SU-DHL-6 (cell line): ENCODE measurements at regions not wholly inside any gene's neighbourhood (a gene's known extent, or its start where the extent isn't known, plus 50 kb on each side); places are given as distances from the start of the nearest gene placed in this dataset.
A peak's percentile ranks its signal among the peaks of the same experiment; 100 is the strongest.

Experiments used
- H2AFZ ChIP-seq: fragments of 200-600 bp; sonication (generic); 2 replicates; pipeline ENCODE4 v1.6.1; 2014; ENCODE audit warnings: low read depth, mild to moderate bottlenecking, moderate library complexity, mixed read lengths, antibody characterized with exemption, low read length; ENCODE audit not compliant: severe bottlenecking
- H3F3A ChIP-seq: fragments of 200-600 bp; shearing (Covaris generic); 2 replicates; pipeline ENCODE4 v1.6.0; 2016; ENCODE audit warnings: antibody characterized with exemption, mild to moderate bottlenecking; ENCODE audit not compliant: insufficient read depth
- H3K27ac ChIP-seq: fragments of 200-600 bp; sonication (generic); 2 replicates; pipeline ENCODE4 v1.5.1; 2016; ENCODE audit warnings: low read depth, mild to moderate bottlenecking, low read length, moderate library complexity, mixed read lengths
- H3K27me3 ChIP-seq: fragments of 200-600 bp; sonication (generic), shearing (Covaris generic); 2 replicates; pipeline ENCODE4 v1.6.0; 2014; ENCODE audit warnings: mild to moderate bottlenecking, low read length
- H3K36me3 ChIP-seq: fragments of 200-600 bp; sonication (generic); 2 replicates; pipeline ENCODE4 v1.6.1; 2014; ENCODE audit warnings: mild to moderate bottlenecking, low read length, mixed read lengths
- H3K4me2 ChIP-seq: fragments of 300-600, 200-600 bp; shearing (Covaris generic), sonication (generic); 2 replicates; pipeline ENCODE4 v1.6.0; 2014; ENCODE audit warnings: low read length, low read depth, mild to moderate bottlenecking; ENCODE audit not compliant: poor library complexity, severe bottlenecking
- H3K4me3 ChIP-seq: fragments of 200-600 bp; sonication (generic); 2 replicates; pipeline ENCODE4 v1.5.1; 2014; ENCODE audit warnings: antibody characterized with exemption, low read length, mild to moderate bottlenecking, mixed read lengths; ENCODE audit not compliant: insufficient read depth, poor library complexity, severe bottlenecking
- H3K79me2 ChIP-seq: fragments of 200-600 bp; sonication (generic); 2 replicates; pipeline ENCODE4 v1.6.1; 2014; ENCODE audit warnings: mild to moderate bottlenecking, low read length, moderate library complexity; ENCODE audit not compliant: insufficient read depth
- H3K9ac ChIP-seq: fragments of 200-600 bp; sonication (generic); 2 replicates; pipeline ENCODE4 v1.7.0; 2014; ENCODE audit warnings: mild to moderate bottlenecking, low read length
- H3K9me2 ChIP-seq: fragments of 200-600 bp; sonication (generic); replicated peaks from 2 replicates; pipeline ENCODE4 v1.6.1; 2014; ENCODE audit warnings: low read length; ENCODE audit not compliant: insufficient read depth
- H3K9me3 ChIP-seq: fragments of 200-600 bp; sonication (generic); 2 replicates; pipeline ENCODE4 v1.6.1; 2014; ENCODE audit warnings: low read length, mixed read lengths; ENCODE audit not compliant: insufficient read depth
- H4K20me1 ChIP-seq: fragments of 200-600 bp; sonication (generic); 2 replicates; pipeline ENCODE4 v1.6.1; 2014; ENCODE audit warnings: low read depth, mild to moderate bottlenecking, antibody characterized with exemption, low read length, moderate library complexity, mixed read lengths
- CTCF ChIP-seq: fragments of 200-600 bp; sonication (generic); IDR thresholded peaks from one replicate; pipeline ENCODE4 v1.5.1; 2017; ENCODE audit warnings: antibody characterized with exemption, mild to moderate bottlenecking, low read length, moderate library complexity; ENCODE audit not compliant: insufficient read depth, poor library complexity, severe bottlenecking
- EZH2phosphoT487 ChIP-seq: fragments of 200-600 bp; sonication (generic), shearing (Covaris generic); conservative IDR thresholded peaks from 2 replicates; pipeline ENCODE4 v1.6.1; 2018; ENCODE audit warnings: mild to moderate bottlenecking, antibody characterized with exemption, low read length, moderate library complexity, mixed read lengths

GRCh38 chr21:25513810-25514209, 93.5 kb downstream of the MRPL39 start:
- Histone ChIP-seq H3K4me2 (no peak overlapping the region), H3F3A (no peaks in the 10 kb centered on the region), H4K20me1 (no peaks in the 10 kb centered on the region), H3K9me3 (no peaks in the 10 kb centered on the region), H3K79me2 (no peaks in the 10 kb centered on the region), H3K36me3 (no peaks in the 10 kb centered on the region), H2AFZ (no peak overlapping the region), H3K27ac (no peak overlapping the region), H3K4me3 (no peak overlapping the region), H3K9ac (no peak overlapping the region), H3K9me2 (no peaks in the 10 kb centered on the region), H3K27me3 (no peaks in the 10 kb centered on the region)
- TF ChIP-seq EZH2phosphoT487 (no peak), CTCF (no peak)

- Histone ChIP-seq H3K27ac (no peak overlapping the region), H2AFZ (peak overlapping the region; percentile 39), H3K9me3 (no peaks in the 10 kb centered on the region), H3K27me3 (no peaks in the 10 kb centered on the region), H3K4me3 (no peak overlapping the region), H3K79me2 (no peaks in the 10 kb centered on the region), H3K9ac (no peak overlapping the region), H3F3A (no peaks in the 10 kb centered on the region), H3K4me2 (no peak overlapping the region), H3K9me2 (no peaks in the 10 kb centered on the region), H4K20me1 (no peaks in the 10 kb centered on the region), H3K36me3 (no peaks in the 10 kb centered on the region)
- TF ChIP-seq EZH2phosphoT487 (no peak), CTCF (no peak)
These were observed 94.9 kb downstream of the MRPL39 start for GRCh38 chr21:25512095-25513081.

GRCh38 chr21:25509862-25510261, 97.4 kb downstream of the MRPL39 start:
- no peak overlapping the region for H2AFZ ChIP-seq
- no peak overlapping the region for H3K9ac ChIP-seq
- no peaks in the 10 kb centered on the region for H3K9me3 ChIP-seq
- H3K4me3 ChIP-seq, result no peak overlapping the region
- no peaks in the 10 kb centered on the region for H3K27me3 ChIP-seq
- no peak for TF ChIP-seq EZH2phosphoT487
- no peak overlapping the region for H3K27ac ChIP-seq
- no peaks in the 10 kb centered on the region for H3K36me3 ChIP-seq
- no peak overlapping the region for H3K4me2 ChIP-seq
- no peaks in the 10 kb centered on the region for H3K9me2 ChIP-seq
- no peaks in the 10 kb centered on the region for H3K79me2 ChIP-seq
- H4K20me1 ChIP-seq, result no peaks in the 10 kb centered on the region
- no peaks in the 10 kb centered on the region for H3F3A ChIP-seq

GRCh38 chr21:25508364-25508763, 98.9 kb downstream of the MRPL39 start:
- Histone ChIP-seq H3K9me3 (no peaks in the 10 kb centered on the region), H3K36me3 (no peaks in the 10 kb centered on the region), H3K4me3 (no peak overlapping the region), H3F3A (no peaks in the 10 kb centered on the region), H2AFZ (no peak overlapping the region), H3K79me2 (no peaks in the 10 kb centered on the region), H3K9ac (no peak overlapping the region), H3K27ac (no peak overlapping the region), H3K27me3 (no peaks in the 10 kb centered on the region), H4K20me1 (no peaks in the 10 kb centered on the region), H3K9me2 (no peaks in the 10 kb centered on the region), H3K4me2 (no peak overlapping the region)
- TF ChIP-seq CTCF (no peak), EZH2phosphoT487 (no peak)
